ENCODE measurements at regions not wholly inside any gene's neighbourhood (a gene's known extent, or its start where the extent isn't known, plus 50 kb on each side); places are given as distances from the start of the nearest gene placed in this dataset.

GRCh38 chr2:62314291-62314690 lies 118.4 kb downstream of the B3GNT2 start:
- no peak for TF ChIP-seq CTCF (conservative IDR thresholded peaks at IDR 0.05 in 1 of 2, IDR thresholded peaks at IDR 0.05 in 1 of 2; ENCODE audit: low read depth in 1 of 2, low read length in 2 of 2)
- TF ChIP-seq EZH2 (IDR thresholded peaks at IDR 0.05; ENCODE audit: low read length, missing control alignments): no peak

All from fibroblast of lung (primary cell).